ENCODE measurements at regions not wholly inside any gene's neighbourhood (a gene's known extent, or its start where the extent isn't known, plus 50 kb on each side); places are given as distances from the start of the nearest gene placed in this dataset.

- Histone ChIP-seq H2BK5ac (ENCODE audit: low read depth, low read length, poor library complexity, severe bottlenecking) (no peak overlapping the region), H3K18ac (ENCODE audit: low read depth in 1 of 2, low read length in 2 of 2) (peak overlapping the region; percentile 85 to 92)
These were observed 92.1 kb downstream of the CEBPB start for GRCh38 chr20:50282592-50283241.

GRCh38 chr20:50283370-50283769 is 92.7 kb downstream of the CEBPB start:
- Histone ChIP-seq H3K4me3 (ENCODE audit: insufficient read depth in 1 of 2, low read depth in 1 of 2, low read length in 2 of 2) (no peak overlapping the region), H3K9ac (ENCODE audit: low read length) (peak overlapping the region; percentile 90), H3K14ac (ENCODE audit: low read length in 2 of 2) (peak overlapping the region in 1 of 2 experiments; percentile 88), H2BK15ac (ENCODE audit: low read depth, poor library complexity, severe bottlenecking) (peak overlapping the region; percentile 77), H3K36me3 (ENCODE audit: control insufficient read depth in 1 of 2, insufficient read depth in 2 of 2, low read depth in 1 of 2, low read length in 2 of 2) (no peaks in the 10 kb centered on the region), H3K4me1 (ENCODE audit: control insufficient read depth, insufficient read depth, low read depth, low read length) (peaks cover 38% of the 10 kb centered on the region), H2BK120ac (ENCODE audit: low read depth, low read length) (peak overlapping the region; percentile 37), H3K4ac (ENCODE audit: low read depth in 1 of 2, low read length in 2 of 2) (peak overlapping the region; percentile 85 to 98), H4K8ac (ENCODE audit: low read length) (peak overlapping the region; percentile 72), H3K23ac (ENCODE audit: low read length in 2 of 2) (peak overlapping the region in 1 of 2 experiments; percentile 23), H2BK5ac (ENCODE audit: low read depth, low read length, poor library complexity, severe bottlenecking) (no peak overlapping the region), H3K18ac (ENCODE audit: low read depth in 1 of 2, low read length in 2 of 2) (peak overlapping the region; percentile 85 to 92), H3K9me3 (ENCODE audit: control insufficient read depth, low read length) (no peaks in the 10 kb centered on the region), H2BK12ac (ENCODE audit: low read length in 2 of 2) (peak overlapping the region; percentile 97 to 100), H3K4me2 (ENCODE audit: low read length, poor library complexity, severe bottlenecking) (no peak overlapping the region), H2AFZ (ENCODE audit: low read depth, low read length) (no peak overlapping the region), H3K27me3 (ENCODE audit: control insufficient read depth in 1 of 2, insufficient read depth in 1 of 2, low read length in 2 of 2) (no peaks in the 10 kb centered on the region), H3K27ac (ENCODE audit: low read length, poor library complexity, severe bottlenecking) (no peak overlapping the region), H2AK5ac (ENCODE audit: low read length, severe bottlenecking) (peak overlapping the region; percentile 62), H3K79me1 (replicated peaks; ENCODE audit: low read length, poor library complexity, severe bottlenecking) (no peaks in the 10 kb centered on the region), H4K91ac (ENCODE audit: low read length) (peak overlapping the region; percentile 99)
- no peak for DNase-seq
- WGBS, result 90% methylated on average over 5 of the region's 7 CpGs

More at GRCh38 chr20:50282592-50283241, 92.1 kb downstream of the CEBPB start:
- Histone ChIP-seq H3K36me3 (ENCODE audit: control insufficient read depth in 1 of 2, insufficient read depth in 2 of 2, low read depth in 1 of 2, low read length in 2 of 2) (no peaks in the 10 kb centered on the region), H3K27ac (ENCODE audit: low read length, poor library complexity, severe bottlenecking) (no peak overlapping the region), H3K4ac (ENCODE audit: low read depth in 1 of 2, low read length in 2 of 2) (peak overlapping the region; percentile 85 to 98), H2AFZ (ENCODE audit: low read depth, low read length) (no peak overlapping the region), H3K4me1 (ENCODE audit: control insufficient read depth, insufficient read depth, low read depth, low read length) (peaks cover 38% of the 10 kb centered on the region), H3K9ac (ENCODE audit: low read length) (no peak overlapping the region), H3K79me1 (replicated peaks; ENCODE audit: low read length, poor library complexity, severe bottlenecking) (no peaks in the 10 kb centered on the region), H4K91ac (ENCODE audit: low read length) (peak overlapping the region; percentile 14), H2BK120ac (ENCODE audit: low read depth, low read length) (peak overlapping the region; percentile 37), H3K27me3 (ENCODE audit: control insufficient read depth in 1 of 2, insufficient read depth in 1 of 2, low read length in 2 of 2) (no peaks in the 10 kb centered on the region), H2AK5ac (ENCODE audit: low read length, severe bottlenecking) (no peak overlapping the region), H3K9me3 (ENCODE audit: control insufficient read depth, low read length) (no peaks in the 10 kb centered on the region), H3K14ac (ENCODE audit: low read length in 2 of 2) (no peak overlapping the region), H3K4me2 (ENCODE audit: low read length, poor library complexity, severe bottlenecking) (no peak overlapping the region), H2BK15ac (ENCODE audit: low read depth, poor library complexity, severe bottlenecking) (peak overlapping the region; percentile 31), H2BK12ac (ENCODE audit: low read length in 2 of 2) (peak overlapping the region; percentile 97 to 100), H3K4me3 (ENCODE audit: insufficient read depth in 1 of 2, low read depth in 1 of 2, low read length in 2 of 2) (no peak overlapping the region), H4K8ac (ENCODE audit: low read length) (no peak overlapping the region), H3K23ac (ENCODE audit: low read length in 2 of 2) (no peak overlapping the region)
- 93% methylated on average over 17 of the region's 17 CpGs for WGBS
- DNase-seq, result no peak

GRCh38 chr20:50283922-50284810 is 93.5 kb downstream of the CEBPB start:
- peak overlapping the region; percentile 95 to 98 for H3K4ac ChIP-seq (ENCODE audit: low read depth in 1 of 2, low read length in 2 of 2)
- H3K79me1 ChIP-seq (replicated peaks; ENCODE audit: low read length, poor library complexity, severe bottlenecking), result no peaks in the 10 kb centered on the region
- H2AK5ac ChIP-seq (ENCODE audit: low read length, severe bottlenecking), result peak overlapping the region; percentile 44
- no peaks in the 10 kb centered on the region for H3K36me3 ChIP-seq (ENCODE audit: control insufficient read depth in 1 of 2, insufficient read depth in 2 of 2, low read depth in 1 of 2, low read length in 2 of 2)
- peak; percentile 48 for DNase-seq
- H2AFZ ChIP-seq (ENCODE audit: low read depth, low read length), result no peak overlapping the region
- peak overlapping the region; percentile 82 for H2BK15ac ChIP-seq (ENCODE audit: low read depth, poor library complexity, severe bottlenecking)
- H3K4me1 ChIP-seq (ENCODE audit: control insufficient read depth, insufficient read depth, low read depth, low read length), result peaks cover 34% of the 10 kb centered on the region
- peak overlapping the region; percentile 97 to 100 for H2BK12ac ChIP-seq (ENCODE audit: low read length in 2 of 2)
- no peaks in the 10 kb centered on the region for H3K9me3 ChIP-seq (ENCODE audit: control insufficient read depth, low read length)
- peak overlapping the region; percentile 99 for H4K8ac ChIP-seq (ENCODE audit: low read length)
- no peak overlapping the region for H2BK5ac ChIP-seq (ENCODE audit: low read depth, low read length, poor library complexity, severe bottlenecking)
- peak overlapping the region; percentile 99 for H4K91ac ChIP-seq (ENCODE audit: low read length)
- peak overlapping the region; percentile 90 for H3K27ac ChIP-seq (ENCODE audit: low read length, poor library complexity, severe bottlenecking)
- H3K27me3 ChIP-seq (ENCODE audit: control insufficient read depth in 1 of 2, insufficient read depth in 1 of 2, low read length in 2 of 2), result no peaks in the 10 kb centered on the region
- no peak overlapping the region for H3K4me2 ChIP-seq (ENCODE audit: low read length, poor library complexity, severe bottlenecking)
- peak overlapping the region; percentile 99 for H2BK120ac ChIP-seq (ENCODE audit: low read depth, low read length)
- H3K18ac ChIP-seq (ENCODE audit: low read depth in 1 of 2, low read length in 2 of 2), result peak overlapping the region; percentile 85 to 92
- peak overlapping the region; percentile 90 for H3K9ac ChIP-seq (ENCODE audit: low read length)
- H3K14ac ChIP-seq (ENCODE audit: low read length in 2 of 2), result peak overlapping the region in 1 of 2 experiments; percentile 88
- H3K4me3 ChIP-seq (ENCODE audit: insufficient read depth in 1 of 2, low read depth in 1 of 2, low read length in 2 of 2), result no peak overlapping the region
- 68% methylated on average over 23 of the region's 24 CpGs for WGBS
- H3K23ac ChIP-seq (ENCODE audit: low read length in 2 of 2), result peak overlapping the region in 1 of 2 experiments; percentile 23

Data from mesenchymal stem cell (in vitro differentiated cells and primary cell).